GM18517 (cell line): ENCODE measurements at regions not wholly inside any gene's neighbourhood (a gene's known extent, or its start where the extent isn't known, plus 50 kb on each side); places are given as distances from the start of the nearest gene placed in this dataset.

Source experiments
- ATAC-seq: cut with Tn5 transposase; IDR thresholded peaks from one replicate; pipeline ENCODE4 v1.9.1; 2021; ENCODE audit warnings: mild to moderate bottlenecking, moderate library complexity; ENCODE audit not compliant: unreplicated experiment

DNA sequence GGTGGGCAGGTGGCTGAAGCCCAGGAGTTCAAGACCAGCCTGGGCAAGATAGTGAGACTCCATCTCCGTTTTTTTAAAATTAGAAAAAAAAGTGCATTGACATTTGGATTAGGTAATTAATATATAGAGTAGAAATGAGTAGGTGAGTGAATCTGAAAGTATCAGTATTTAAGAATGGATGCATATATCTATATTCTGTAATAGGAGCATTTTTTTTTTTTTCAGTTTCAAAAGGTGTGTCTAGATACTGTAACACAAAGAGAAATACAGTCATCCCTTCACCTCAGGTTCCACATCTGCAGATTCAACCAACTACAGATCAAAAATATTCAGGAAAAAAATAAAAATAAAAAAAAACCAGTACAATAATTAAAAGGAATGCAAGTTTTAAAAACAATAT lies 50.8 kb downstream of the RBM27 start:
- no peak for ATAC-seq

DNA sequence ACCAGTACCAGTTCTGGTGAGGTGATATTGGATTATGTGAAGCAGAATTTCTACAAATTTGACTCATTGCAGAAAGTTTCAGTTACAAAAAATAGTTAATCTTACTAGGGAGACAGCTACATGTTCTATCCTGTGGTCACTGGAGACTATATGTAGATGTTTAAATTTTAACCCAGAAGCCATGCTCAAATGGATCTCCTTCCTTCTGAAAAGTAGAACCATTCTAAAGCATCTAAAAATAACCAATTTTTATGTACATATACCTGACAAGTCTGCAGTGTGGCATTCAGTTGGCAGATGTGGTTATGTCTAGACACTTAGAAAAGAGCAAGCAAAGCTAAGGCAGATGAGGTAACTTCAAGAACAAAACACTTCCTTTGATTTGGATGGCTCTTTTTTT lies 65.5 kb upstream of the POU4F3 start:
- ATAC-seq, result peak; percentile 61

DNA sequence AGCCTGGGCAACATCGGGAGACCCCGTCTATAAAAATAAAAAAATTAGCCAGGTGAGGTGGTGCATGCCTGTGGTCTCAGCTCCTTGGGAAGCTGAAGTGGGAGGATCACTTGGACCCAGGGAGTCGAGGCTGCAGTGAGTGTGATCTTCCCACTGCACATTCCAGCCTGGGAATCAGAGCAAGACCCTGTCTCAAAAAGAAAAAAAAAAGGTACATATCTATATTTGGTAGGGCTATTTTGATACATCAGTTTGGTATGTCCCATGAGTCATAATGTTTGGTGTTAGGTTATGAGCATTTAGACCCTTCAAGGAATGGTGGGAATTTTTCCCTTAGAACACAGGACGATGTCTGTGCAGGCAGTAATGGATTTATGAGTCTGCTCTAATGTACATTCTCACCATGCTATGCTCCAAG lies 55.3 kb upstream of the POU4F3 start:
- no peak for ATAC-seq

DNA sequence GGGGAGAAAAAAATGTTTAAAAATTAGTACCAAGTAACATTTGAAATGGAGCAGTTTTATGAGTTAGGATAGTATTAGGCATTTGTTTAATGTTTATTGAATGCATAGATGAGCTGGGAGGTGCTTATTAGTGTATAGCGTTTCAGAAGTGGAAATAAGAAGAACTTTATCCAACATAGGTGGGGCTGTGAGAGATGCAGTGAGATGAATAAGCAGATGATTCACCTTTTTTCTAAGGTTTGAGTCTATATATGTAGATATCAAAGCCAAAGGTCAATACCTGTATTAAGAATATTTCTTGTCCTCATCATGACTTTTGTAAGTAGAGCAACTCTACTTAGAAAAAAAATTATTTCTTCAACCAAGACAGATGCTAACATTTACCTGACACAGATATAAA lies 54.6 kb upstream of the POU4F3 start:
- no peak for ATAC-seq
